Rectal smooth muscle tissue (tissue), 1 donor: ENCODE measurements at regions not wholly inside any gene's neighbourhood (a gene's known extent, or its start where the extent isn't known, plus 50 kb on each side); places are given as distances from the start of the nearest gene placed in this dataset.

Source experiments
- H3K27ac ChIP-seq: one replicate; pipeline ENCODE4 v1.7.0; 2013; ENCODE audit warnings: low read depth, low read length, inconsistent platforms
- H3K27me3 ChIP-seq: one replicate; pipeline ENCODE4 v1.7.0; 2013; ENCODE audit warnings: low read length; ENCODE audit not compliant: control insufficient read depth, insufficient read depth
- H3K36me3 ChIP-seq: one replicate; pipeline ENCODE4 v1.7.0; 2013; ENCODE audit warnings: low read length; ENCODE audit not compliant: control insufficient read depth, insufficient read depth
- H3K4me1 ChIP-seq: one replicate; pipeline ENCODE4 v1.7.0; 2013; ENCODE audit warnings: low read length; ENCODE audit not compliant: control insufficient read depth, insufficient read depth
- H3K4me3 ChIP-seq: one replicate; pipeline ENCODE4 v1.7.0; 2013; ENCODE audit warnings: low read length
- H3K9ac ChIP-seq: one replicate; pipeline ENCODE4 v1.7.0; 2013; ENCODE audit warnings: low read length

DNA sequence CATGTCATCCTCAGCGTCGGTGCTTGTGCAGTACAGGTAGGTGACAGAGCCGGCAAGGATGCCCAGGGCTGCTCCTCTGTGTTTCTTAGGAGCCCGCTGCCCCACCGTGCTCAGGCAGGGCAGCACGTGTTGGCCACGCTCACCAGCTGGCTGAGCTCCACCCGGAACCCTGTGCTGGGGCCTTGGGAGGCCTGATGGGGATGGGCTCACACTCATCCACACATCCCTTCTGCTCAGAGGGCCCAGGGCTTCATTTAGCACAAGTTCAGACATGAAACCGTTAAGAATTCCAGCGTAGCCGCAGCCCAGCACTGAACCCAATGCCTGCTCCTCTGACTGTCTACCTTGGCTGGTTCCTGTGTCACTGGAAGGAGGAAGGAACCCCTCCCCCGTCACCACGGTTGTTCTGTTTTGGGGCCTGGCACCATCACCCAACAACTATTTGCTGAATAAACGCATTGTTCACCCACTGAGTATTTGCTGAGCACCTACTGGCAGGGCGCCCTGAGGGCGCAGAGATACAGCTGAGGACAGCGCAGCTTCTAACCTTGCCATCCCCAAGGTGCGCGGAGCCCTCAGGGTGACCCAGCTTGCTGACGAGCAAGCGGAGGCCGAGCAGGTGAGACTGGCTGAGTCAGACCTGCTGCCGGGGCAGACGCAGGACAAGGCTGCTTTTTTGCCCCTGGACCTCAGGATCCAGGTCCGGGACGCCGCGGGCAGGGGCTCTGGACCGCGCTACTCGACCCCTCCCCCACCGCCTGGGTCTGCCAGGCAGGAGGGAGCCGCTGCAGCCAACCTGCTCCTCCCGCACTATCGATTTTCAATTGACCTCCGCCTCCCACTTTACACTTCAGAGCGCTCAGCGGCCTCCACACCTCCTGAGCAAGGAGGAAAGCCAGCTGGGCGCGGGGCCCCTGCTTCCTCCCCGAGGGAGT, 50.6 kb upstream of the RET start:
- Histone ChIP-seq H3K4me1 (no peaks in the 10 kb centered on the region), H3K4me3 (no peak overlapping the region), H3K27ac (no peak overlapping the region), H3K36me3 (no peaks in the 10 kb centered on the region), H3K9ac (no peak overlapping the region), H3K27me3 (no peaks in the 10 kb centered on the region)
